Heart right ventricle (tissue), 16 donors: ENCODE measurements at regions not wholly inside any gene's neighbourhood (a gene's known extent, or its start where the extent isn't known, plus 50 kb on each side); places are given as distances from the start of the nearest gene placed in this dataset.

ENCODE experiments used
- ATAC-seq, 8 donors: fragments of 200-7000 bp; cut with Tn5 transposase; one replicate each; pipeline ENCODE4 v1.9.1; 2020; ENCODE audit warnings: mild to moderate bottlenecking in 8 of 8, moderate library complexity in 8 of 8, moderate number of reproducible peaks in 1 of 8
- DNase-seq, 2 donors: peaks; one replicate each; pipeline ENCODE4 v3.0.0-alpha.2; 2020
- H3K27ac ChIP-seq, 10 donors: fragments of 200-600 bp; sonication (generic) in 2 of 10; one replicate each; pipeline versions ENCODE4 v1.5.0 to v1.8.0; 2020 to 2022; ENCODE audit warnings: mild to moderate bottlenecking in 3 of 10
- H3K27me3 ChIP-seq, 7 donors: fragments of 200-600 bp; one replicate each; pipeline ENCODE4 v1.8.0; 2021 to 2022; ENCODE audit warnings: mild to moderate bottlenecking in 2 of 7
- H3K36me3 ChIP-seq, 9 donors: fragments of 200-600 bp; sonication (generic) in 1 of 9; one replicate each; pipeline versions ENCODE4 v1.5.0 to v1.8.0; 2020 to 2022; ENCODE audit warnings: mild to moderate bottlenecking in 2 of 9
- H3K4me1 ChIP-seq, 9 donors: fragments of 200-600 bp; sonication (generic) in 1 of 9; one replicate each; pipeline versions ENCODE4 v1.5.0 to v1.8.0; 2020 to 2022; ENCODE audit warnings: mild to moderate bottlenecking in 4 of 9
- H3K4me3 ChIP-seq, 10 donors: fragments of 200-600 bp; sonication (generic) in 2 of 10; one replicate each; pipeline versions ENCODE4 v1.5.0 to v1.8.0; 2020 to 2022; ENCODE audit warnings: mild to moderate bottlenecking in 7 of 10, moderate library complexity in 2 of 10
- H3K9me3 ChIP-seq, 11 donors: fragments of 200-600 bp in 10 of 11; sonication (generic) in 2 of 11; one replicate each; pipeline versions ENCODE4 v1.5.0 to v1.8.0; 2013 to 2022; ENCODE audit warnings: mild to moderate bottlenecking in 2 of 11, control low read depth in 1 of 11, moderate library complexity in 1 of 11
- WGBS, 2 donors: extraction: QIAGEN DNeasy Blood & Tissue Kit; methylation state at CpG; one replicate each; pipeline ENCODE4 v1.1.7; 2013; ENCODE audit warnings: inconsistent platforms in 1 of 2; 5-methylcytosine and 5-hydroxymethylcytosine counted together
- intact Hi-C, 10 donors: fragments of 100-400 bp; cut with DNase I; formaldehyde crosslinking; loops; one replicate each; pipeline versions ENCODE4 v1.11.1 to v1.14.2; 2022
- TF ChIP-seq, protein P1 (sequence below), 9 donors: fragments of 200-600 bp; sonication (generic) in 2 of 9; IDR thresholded peaks; one replicate each; pipeline versions ENCODE4 v1.5.0 to v1.8.0; 2021 to 2022; ENCODE audit warnings: antibody characterized with exemption in 9 of 9, mild to moderate bottlenecking in 5 of 9, moderate library complexity in 1 of 9
- donor health status: Arrhythmogenic right ventricular cardiomyopathy.
- donor health status: ischemic (EF 13 %, LVEDD 7.1; RV severe dilation, severe dysfunction).
- donor health status: healthy with polysubstance abuse.
- donor health status: DM: no; HTN: yes; CAD: no.
- donor health status: DM: no; HTN: no; CAD: no.
- donor health status: ischemic (EF 25% LVEDD 6.9; RV normal size, moderate dysfunction).
- donor health status: ischemic (EF 25% LVEDD 5.7; RV mildly dilated, moderate dysfunction).
- donor health status: healthy.
- donor health status: DM: yes; HTN: yes; CAD: no.
- donor health status: Ischemic cardiomyopathy.
- donor health status: ischemic (EF 35%, LVEDD 5.7; RV mildly dilated, moderate dysfunction).
- donor health status: nonischemic (EF 11% LVEDD 7.7; RV severe dilation, severe dysfunction).
- donor health status: DM: yes; HTN: yes; CAD: no.
- donor health status: PGD.
- donor health status: ischemic (EF 29% LVEDD 5.4; RV normal size, mild dysfunction).
- donor health status: nonischemic (EF 23%, LVEDD 6.1; RV moderate dilation, normal function).

DNA sequence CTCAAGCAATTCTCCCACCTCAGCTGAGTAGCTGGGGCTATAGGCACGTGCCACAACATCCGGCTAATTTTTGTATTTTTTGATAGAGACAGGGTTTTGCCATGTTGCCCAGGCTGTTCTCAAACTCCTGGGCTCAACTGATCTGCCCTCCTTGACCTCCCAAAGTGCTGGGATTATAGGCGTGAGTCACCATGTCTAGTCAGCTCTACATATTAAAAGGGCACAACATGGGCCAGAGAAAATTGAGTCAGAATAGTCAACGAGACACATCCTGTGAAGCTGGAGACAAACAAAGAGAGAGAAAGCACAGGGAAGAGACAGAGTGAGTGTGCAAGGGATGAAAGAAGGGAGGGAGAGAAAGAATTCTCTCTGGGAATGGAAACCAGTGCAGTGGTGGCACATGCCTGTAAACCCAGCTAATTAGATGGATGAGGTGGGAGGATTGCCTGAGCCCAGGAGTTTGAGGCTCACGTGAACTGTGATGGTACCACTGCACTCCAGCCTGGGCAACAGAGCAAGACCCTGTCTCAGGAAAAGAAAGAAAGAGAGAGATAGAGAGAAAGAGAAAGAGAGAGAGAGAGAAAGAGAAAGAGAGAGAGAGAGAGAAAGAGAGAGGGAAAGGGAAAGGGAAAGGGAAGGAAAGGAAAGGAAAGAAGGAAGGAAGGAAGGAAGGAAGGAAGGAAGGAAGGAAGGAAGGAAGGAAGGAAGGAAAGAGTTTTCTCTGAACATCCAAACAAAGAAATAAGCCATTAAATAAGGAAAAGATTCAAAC, 107.2 kb upstream of the SLC25A36 start:
- WGBS, 2 donors: 69 to 73% methylated on average over 5 of the region's 5 CpGs
- Histone ChIP-seq H3K27me3 (peaks cover 0 to 8% (median 0%) of the 10 kb centered on the region in 7 donors), H3K36me3 (no peaks in the 10 kb centered on the region), H3K27ac (no peak overlapping the region), H3K4me1 (peaks cover 0 to 5% (median 0%) of the 10 kb centered on the region in 9 donors), H3K4me3 (no peak overlapping the region), H3K9me3 (no peaks in the 10 kb centered on the region)
- no peak for DNase-seq
- ATAC-seq: no peak
- intact Hi-C loops: no loop called here
- TF ChIP-seq, protein P1, sequence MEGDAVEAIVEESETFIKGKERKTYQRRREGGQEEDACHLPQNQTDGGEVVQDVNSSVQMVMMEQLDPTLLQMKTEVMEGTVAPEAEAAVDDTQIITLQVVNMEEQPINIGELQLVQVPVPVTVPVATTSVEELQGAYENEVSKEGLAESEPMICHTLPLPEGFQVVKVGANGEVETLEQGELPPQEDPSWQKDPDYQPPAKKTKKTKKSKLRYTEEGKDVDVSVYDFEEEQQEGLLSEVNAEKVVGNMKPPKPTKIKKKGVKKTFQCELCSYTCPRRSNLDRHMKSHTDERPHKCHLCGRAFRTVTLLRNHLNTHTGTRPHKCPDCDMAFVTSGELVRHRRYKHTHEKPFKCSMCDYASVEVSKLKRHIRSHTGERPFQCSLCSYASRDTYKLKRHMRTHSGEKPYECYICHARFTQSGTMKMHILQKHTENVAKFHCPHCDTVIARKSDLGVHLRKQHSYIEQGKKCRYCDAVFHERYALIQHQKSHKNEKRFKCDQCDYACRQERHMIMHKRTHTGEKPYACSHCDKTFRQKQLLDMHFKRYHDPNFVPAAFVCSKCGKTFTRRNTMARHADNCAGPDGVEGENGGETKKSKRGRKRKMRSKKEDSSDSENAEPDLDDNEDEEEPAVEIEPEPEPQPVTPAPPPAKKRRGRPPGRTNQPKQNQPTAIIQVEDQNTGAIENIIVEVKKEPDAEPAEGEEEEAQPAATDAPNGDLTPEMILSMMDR (IDR thresholded peaks at IDR 0.05): no peak

GRCh38 chr3:140842984-140843649, 98.5 kb upstream of the SLC25A36 start:
- Histone ChIP-seq H3K4me1 (peaks cover 0 to 10% (median 0%) of the 10 kb centered on the region in 9 donors), H3K27ac (no peak overlapping the region), H3K36me3 (no peaks in the 10 kb centered on the region), H3K4me3 (no peak overlapping the region), H3K9me3 (no peaks in the 10 kb centered on the region), H3K27me3 (peaks cover 0 to 20% (median 3%) of the 10 kb centered on the region in 7 donors)
- no peak for ATAC-seq
- intact Hi-C loops: no loop called here
- TF ChIP-seq, protein P1 (IDR thresholded peaks at IDR 0.05): no peak
- DNase-seq: no peak
- 57 to 60% methylated on average over 4 of the region's 4 CpGs for WGBS, 2 donors

DNA sequence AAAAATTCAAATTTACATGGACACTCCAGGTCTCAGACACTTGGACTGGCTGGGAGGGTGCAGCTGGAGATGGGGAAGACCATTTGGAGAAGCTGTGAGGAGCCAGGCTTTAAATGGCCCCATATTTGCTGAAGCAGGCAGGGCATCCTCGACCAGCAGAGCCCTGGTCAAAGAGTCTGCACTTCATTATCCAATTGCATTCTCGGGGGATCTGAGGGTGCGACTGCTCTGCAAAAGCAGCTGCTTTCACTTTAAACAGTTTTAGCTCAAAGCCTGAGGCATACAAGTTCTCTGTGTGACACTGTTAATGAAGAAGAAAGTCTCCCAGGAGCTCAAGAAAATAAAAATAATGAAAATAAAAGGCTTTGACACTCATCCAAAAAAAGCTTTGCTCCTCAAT, 98.0 kb upstream of the SLC25A36 start:
- Histone ChIP-seq H3K36me3 (no peaks in the 10 kb centered on the region), H3K9me3 (no peaks in the 10 kb centered on the region), H3K27me3 (peaks cover 0 to 21% (median 3%) of the 10 kb centered on the region in 7 donors), H3K4me1 (peaks cover 0 to 10% (median 0%) of the 10 kb centered on the region in 9 donors), H3K4me3 (no peak overlapping the region), H3K27ac (no peak overlapping the region)
- TF ChIP-seq, protein P1 (IDR thresholded peaks at IDR 0.05): no peak
- intact Hi-C loops: no loop called here
- WGBS, 2 donors: 48 to 63% methylated on average over 3 of the region's 3 CpGs
- DNase-seq (no peak), ATAC-seq (no peak)

GRCh38 chr3:140844072-140844471, 97.6 kb upstream of the SLC25A36 start:
- intact Hi-C loops: no loop called here
- TF ChIP-seq, protein P1 (IDR thresholded peaks at IDR 0.05): no peak
- no peaks in the 10 kb centered on the region for H3K9me3 ChIP-seq
- 74 to 77% methylated on average over 1 of the region's 1 CpG for WGBS, 2 donors
- ATAC-seq (no peak), DNase-seq (no peak)
- H3K4me1 ChIP-seq: peaks cover 0 to 10% (median 0%) of the 10 kb centered on the region in 9 donors
- H3K4me3 ChIP-seq: no peak overlapping the region
- no peaks in the 10 kb centered on the region for H3K36me3 ChIP-seq
- H3K27me3 ChIP-seq: peaks cover 0 to 25% (median 3%) of the 10 kb centered on the region in 7 donors
- H3K27ac ChIP-seq: no peak overlapping the region
